Keratinocyte (primary cell): ENCODE measurements at regions not wholly inside any gene's neighbourhood (a gene's known extent, or its start where the extent isn't known, plus 50 kb on each side); places are given as distances from the start of the nearest gene placed in this dataset.

ENCODE experiments used
- DNase-seq: peaks from one replicate; pipeline ENCODE4 v3.0.0-alpha.2; 2011; ENCODE audit warnings: low read depth, missing footprints, low spot score
- FAIRE-seq: peaks from 2 replicates; lab custom pipeline; 2011; peaks lifted over from hg19 to GRCh38; lab: Jason Lieb, UNC
- H2AFZ ChIP-seq: 2 replicates; pipeline ENCODE4 v1.6.0; 2012; ENCODE audit warnings: low read length, control low read depth, inconsistent platforms; ENCODE audit not compliant: control insufficient read depth
- H3K27ac ChIP-seq: 2 replicates; pipeline ENCODE4 v1.5.1; 2011; ENCODE audit warnings: low read length; ENCODE audit not compliant: control insufficient read depth, insufficient read depth
- H3K27me3 ChIP-seq: 3 replicates; pipeline ENCODE4 v1.6.0; 2011; ENCODE audit warnings: low read length; ENCODE audit not compliant: control insufficient read depth, insufficient read depth; ENCODE audit errors: extremely low read depth
- H3K36me3 ChIP-seq, 2 experiments: 2 replicates in 1 of 2; 3 replicates in 1 of 2; pipeline ENCODE4 v1.5.1; 2011; ENCODE audit warnings: low read length in 2 of 2, mild to moderate bottlenecking in 1 of 2; ENCODE audit not compliant: control insufficient read depth in 2 of 2, insufficient read depth in 2 of 2; ENCODE audit errors: extremely low read depth in 1 of 2
- H3K4me1 ChIP-seq: 3 replicates; pipeline ENCODE4 v1.5.1; 2011; ENCODE audit warnings: low read length; ENCODE audit not compliant: control insufficient read depth, insufficient read depth; ENCODE audit errors: extremely low read depth
- H3K4me2 ChIP-seq: 3 replicates; pipeline ENCODE4 v1.6.0; 2011; ENCODE audit warnings: low read depth, low read length; ENCODE audit not compliant: control insufficient read depth, insufficient read depth; ENCODE audit errors: extremely low read depth
- H3K4me3 ChIP-seq, 3 experiments: fragments of 200-600 bp in 1 of 3; sonication (generic) in 1 of 3; 2 replicates in 2 of 3; 3 replicates in 1 of 3; pipeline ENCODE4 v1.5.1; 2011 to 2016; ENCODE audit warnings: low read length in 3 of 3, mild to moderate bottlenecking in 3 of 3, control low read depth in 2 of 3, inconsistent platforms in 1 of 3, low read depth in 1 of 3, mixed read lengths in 1 of 3, mixed run types in 1 of 3, moderate library complexity in 1 of 3; ENCODE audit not compliant: control insufficient read depth in 2 of 3, insufficient read depth in 2 of 3; ENCODE audit errors: extremely low read depth in 1 of 3
- H3K79me2 ChIP-seq: 2 replicates; pipeline ENCODE4 v1.6.0; 2012; ENCODE audit warnings: low read length; ENCODE audit not compliant: control insufficient read depth, insufficient read depth
- H3K9ac ChIP-seq: 3 replicates; pipeline ENCODE4 v1.6.0; 2011; ENCODE audit warnings: low read length; ENCODE audit not compliant: control insufficient read depth, insufficient read depth; ENCODE audit errors: extremely low read depth
- H3K9me1 ChIP-seq: 3 replicates; pipeline ENCODE4 v1.6.0; 2011; ENCODE audit warnings: low read length; ENCODE audit not compliant: control insufficient read depth, insufficient read depth; ENCODE audit errors: extremely low read depth
- H3K9me3 ChIP-seq: 2 replicates; pipeline ENCODE4 v1.5.1; 2012; ENCODE audit warnings: low read depth, low read length; ENCODE audit not compliant: control insufficient read depth
- H4K20me1 ChIP-seq: 3 replicates; pipeline ENCODE4 v1.6.0; 2011; ENCODE audit warnings: low read length; ENCODE audit not compliant: control insufficient read depth, insufficient read depth; ENCODE audit errors: extremely low read depth
- EZH2 ChIP-seq: IDR thresholded peaks from one replicate; pipeline ENCODE4 v1.6.1; 2012; ENCODE audit warnings: inconsistent platforms, mild to moderate bottlenecking, low read length, moderate library complexity
- dilution Hi-C: fragments of 300-500 bp; cut with MboI; formaldehyde crosslinking; loops from one replicate; pipeline ENCODE4 v1.7.0; 2020; ENCODE audit warnings: low sequenced_read_pairs; ENCODE audit not compliant: extremely low pct_ligation_motif_present
- TF ChIP-seq, protein P1 (sequence below), 3 experiments: IDR thresholded peaks in 1 of 3; conservative IDR thresholded peaks in 1 of 3; optimal IDR thresholded peaks in 1 of 3; 2 replicates in 2 of 3; 3 replicates in 1 of 3; pipeline versions ENCODE3 to v1.5.1; 2011; ENCODE audit warnings: low read length in 3 of 3, mild to moderate bottlenecking in 3 of 3, moderate library complexity in 2 of 3, control low read depth in 1 of 3, inconsistent platforms in 1 of 3; ENCODE audit not compliant: insufficient read depth in 2 of 3; ENCODE audit errors: extremely low read depth in 1 of 3

DNA sequence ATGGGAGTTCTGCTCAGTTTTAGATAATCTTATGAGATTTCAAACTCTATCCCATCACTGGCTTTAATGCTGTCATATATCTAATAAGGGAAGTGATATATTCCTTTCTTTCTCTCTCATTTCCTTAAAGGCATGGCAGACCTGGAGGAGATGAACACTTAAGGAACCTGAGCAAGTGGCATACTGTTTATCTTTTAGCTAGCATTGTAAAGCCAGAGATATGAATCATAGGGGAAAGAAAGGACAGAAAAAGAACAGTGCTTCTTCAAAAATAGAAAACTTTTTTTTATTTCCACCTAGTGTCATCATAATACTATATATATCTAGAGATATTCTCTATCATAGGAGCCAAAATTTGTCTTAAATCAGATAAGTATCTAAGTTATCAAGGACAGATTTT is 68.3 kb upstream of the PSMA6 start:
- no peaks in the 10 kb centered on the region for H4K20me1 ChIP-seq
- no peaks in the 10 kb centered on the region for H3K36me3 ChIP-seq
- no peaks in the 10 kb centered on the region for H3K4me1 ChIP-seq
- FAIRE-seq (no peak), DNase-seq (no peak)
- H2AFZ ChIP-seq, result no peak overlapping the region
- no peaks in the 10 kb centered on the region for H3K27me3 ChIP-seq
- H3K4me2 ChIP-seq, result no peak overlapping the region
- H3K9me3 ChIP-seq, result no peaks in the 10 kb centered on the region
- no peaks in the 10 kb centered on the region for H3K9me1 ChIP-seq
- H3K4me3 ChIP-seq, result no peak overlapping the region
- no peak for TF ChIP-seq EZH2
- TF ChIP-seq, protein P1, sequence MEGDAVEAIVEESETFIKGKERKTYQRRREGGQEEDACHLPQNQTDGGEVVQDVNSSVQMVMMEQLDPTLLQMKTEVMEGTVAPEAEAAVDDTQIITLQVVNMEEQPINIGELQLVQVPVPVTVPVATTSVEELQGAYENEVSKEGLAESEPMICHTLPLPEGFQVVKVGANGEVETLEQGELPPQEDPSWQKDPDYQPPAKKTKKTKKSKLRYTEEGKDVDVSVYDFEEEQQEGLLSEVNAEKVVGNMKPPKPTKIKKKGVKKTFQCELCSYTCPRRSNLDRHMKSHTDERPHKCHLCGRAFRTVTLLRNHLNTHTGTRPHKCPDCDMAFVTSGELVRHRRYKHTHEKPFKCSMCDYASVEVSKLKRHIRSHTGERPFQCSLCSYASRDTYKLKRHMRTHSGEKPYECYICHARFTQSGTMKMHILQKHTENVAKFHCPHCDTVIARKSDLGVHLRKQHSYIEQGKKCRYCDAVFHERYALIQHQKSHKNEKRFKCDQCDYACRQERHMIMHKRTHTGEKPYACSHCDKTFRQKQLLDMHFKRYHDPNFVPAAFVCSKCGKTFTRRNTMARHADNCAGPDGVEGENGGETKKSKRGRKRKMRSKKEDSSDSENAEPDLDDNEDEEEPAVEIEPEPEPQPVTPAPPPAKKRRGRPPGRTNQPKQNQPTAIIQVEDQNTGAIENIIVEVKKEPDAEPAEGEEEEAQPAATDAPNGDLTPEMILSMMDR (optimal IDR thresholded peaks at IDR 0.05 in 1 of 3, IDR thresholded peaks at IDR 0.05 in 1 of 3, conservative IDR thresholded peaks at IDR 0.05 in 1 of 3; ENCODE audit: extremely low read depth in 1 of 3, insufficient read depth in 2 of 3, low read length in 3 of 3), result no peak
- dilution Hi-C loops, result no loop called here
- H3K9ac ChIP-seq, result no peak overlapping the region
- no peak overlapping the region for H3K27ac ChIP-seq
- H3K79me2 ChIP-seq, result no peaks in the 10 kb centered on the region

DNA sequence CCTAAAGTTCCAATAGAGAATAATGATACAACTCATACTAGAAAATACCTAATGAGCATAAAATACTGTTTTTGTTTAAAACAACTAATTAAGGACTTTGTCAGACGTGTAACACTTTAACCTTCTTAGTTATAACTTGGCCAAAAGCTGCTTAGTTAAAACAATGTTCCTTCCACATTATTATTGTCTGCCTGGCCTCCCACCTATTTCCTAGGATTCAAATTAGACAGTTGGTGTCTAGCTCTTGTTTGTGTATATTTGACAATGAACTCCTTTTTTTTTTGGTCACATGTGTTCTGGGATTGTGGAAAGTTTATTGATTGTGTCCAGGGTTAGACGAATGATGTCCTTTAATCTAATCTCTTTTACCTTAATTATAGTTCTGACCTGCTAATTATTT is 67.6 kb upstream of the PSMA6 start:
- no peaks in the 10 kb centered on the region for H3K36me3 ChIP-seq
- no peaks in the 10 kb centered on the region for H3K27me3 ChIP-seq
- TF ChIP-seq, protein P1 (optimal IDR thresholded peaks at IDR 0.05 in 1 of 3, IDR thresholded peaks at IDR 0.05 in 1 of 3, conservative IDR thresholded peaks at IDR 0.05 in 1 of 3; ENCODE audit: extremely low read depth in 1 of 3, insufficient read depth in 2 of 3, low read length in 3 of 3), result no peak
- TF ChIP-seq EZH2, result no peak
- no peak overlapping the region for H3K9ac ChIP-seq
- H3K4me3 ChIP-seq, result no peak overlapping the region
- FAIRE-seq (no peak), DNase-seq (no peak)
- H4K20me1 ChIP-seq, result no peaks in the 10 kb centered on the region
- H3K9me1 ChIP-seq, result no peaks in the 10 kb centered on the region
- dilution Hi-C loops, result no loop called here
- no peaks in the 10 kb centered on the region for H3K79me2 ChIP-seq
- no peak overlapping the region for H3K4me2 ChIP-seq
- H3K4me1 ChIP-seq, result no peaks in the 10 kb centered on the region
- no peak overlapping the region for H2AFZ ChIP-seq
- no peak overlapping the region for H3K27ac ChIP-seq
- H3K9me3 ChIP-seq, result no peaks in the 10 kb centered on the region
